Amniotic stem cell (primary cell): ENCODE measurements at regions not wholly inside any gene's neighbourhood (a gene's known extent, or its start where the extent isn't known, plus 50 kb on each side); places are given as distances from the start of the nearest gene placed in this dataset.

Experiments
- DNase-seq: peaks from one replicate; lab custom pipeline; 2025; lab: John Stamatoyannopoulos, UW

DNA sequence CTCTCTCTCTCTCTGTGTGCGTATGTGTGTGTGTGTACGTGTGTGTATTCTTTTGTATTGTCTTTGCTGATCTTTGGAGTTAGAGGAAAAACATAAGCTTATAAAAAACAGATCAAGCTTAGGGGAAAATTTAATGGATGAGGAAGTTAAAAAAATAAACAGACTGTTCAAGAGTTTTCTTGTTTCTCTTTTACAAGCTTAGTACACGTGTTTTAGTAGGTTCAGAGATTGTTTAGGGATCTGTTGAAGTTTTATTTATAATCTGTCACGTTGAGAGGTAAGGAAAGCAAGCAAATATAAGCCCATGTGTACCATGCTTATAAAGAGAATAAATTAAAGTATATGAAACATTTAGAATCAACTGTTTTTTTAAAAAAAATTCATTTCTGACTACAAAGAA, 1470.3 kb upstream of the NUDT12 start:
- no peak for DNase-seq

DNA sequence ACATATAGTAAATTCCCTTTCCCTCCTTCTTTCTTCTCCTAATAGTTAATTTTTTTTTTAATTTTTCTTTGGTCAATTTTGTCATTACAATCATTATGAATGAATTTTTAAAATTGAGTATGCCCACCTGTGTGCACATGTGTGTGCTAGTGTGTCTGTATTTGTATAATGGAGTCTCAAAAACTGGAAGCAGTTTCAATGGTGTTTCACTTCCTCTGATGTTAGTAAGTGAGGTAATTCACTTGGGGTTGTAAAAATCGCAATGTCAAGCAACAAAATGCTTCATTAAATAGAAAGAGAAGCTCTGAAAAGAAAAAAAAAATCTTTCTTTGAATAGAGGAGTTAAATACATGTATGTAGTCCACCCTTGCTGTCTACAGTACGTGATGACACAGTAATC, 1467.6 kb upstream of the NUDT12 start:
- DNase-seq, result no peak

DNA sequence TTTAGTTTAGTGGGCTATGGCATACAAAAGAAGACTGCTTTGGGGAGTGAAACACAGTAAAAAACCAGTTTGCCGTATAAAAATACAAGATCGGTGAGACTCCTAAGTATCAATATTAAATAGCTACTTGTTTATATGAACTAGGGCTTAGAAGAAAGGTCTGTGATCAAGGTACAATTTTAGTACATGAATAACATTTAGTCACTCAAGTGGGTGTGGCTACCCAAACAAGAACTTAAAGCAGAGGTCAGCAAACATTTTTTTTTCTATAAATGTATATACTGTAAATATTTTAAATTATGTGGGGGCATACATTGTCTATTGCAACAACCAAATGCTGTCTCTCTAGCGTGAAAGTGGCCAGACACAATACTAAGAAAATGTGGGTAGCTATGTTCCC, 1452.5 kb upstream of the NUDT12 start:
- no peak for DNase-seq

DNA sequence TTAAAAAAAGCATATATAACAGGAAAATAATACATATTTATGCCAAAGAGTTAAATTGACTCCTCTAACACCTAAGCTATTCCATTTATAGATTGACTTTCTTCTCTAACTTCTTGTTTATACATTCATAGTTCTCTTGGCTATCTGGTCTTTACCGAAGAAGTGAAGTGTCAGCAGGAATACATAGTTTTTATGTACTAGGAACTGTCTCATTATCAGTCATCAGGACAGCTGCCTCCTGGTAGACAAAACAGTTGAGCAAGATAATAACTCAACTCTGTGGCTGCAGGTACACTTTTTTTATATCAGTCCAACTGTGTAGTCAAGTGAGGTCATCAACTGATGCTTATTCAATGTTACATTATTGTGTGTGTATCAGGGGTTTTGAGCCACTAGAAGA, 1436.0 kb upstream of the NUDT12 start:
- no peak for DNase-seq

DNA sequence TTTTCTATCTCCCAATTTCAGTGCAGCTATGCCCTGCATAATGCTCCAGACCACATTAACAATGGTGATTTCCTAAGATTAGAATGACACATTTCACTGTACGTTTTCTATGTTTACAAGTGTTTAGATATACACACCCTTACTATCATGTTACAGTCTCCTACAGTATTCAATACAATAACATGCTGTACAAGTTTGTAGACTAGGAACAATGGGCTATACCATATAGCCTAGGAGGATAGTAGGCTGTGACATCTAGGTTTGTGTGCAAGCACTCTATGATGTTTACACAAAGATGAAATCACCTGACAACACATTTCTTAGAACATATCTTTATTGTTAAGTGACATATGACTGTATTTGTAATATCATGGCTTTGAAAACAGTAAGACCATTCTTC, 1435.6 kb upstream of the NUDT12 start:
- DNase-seq, result no peak

DNA sequence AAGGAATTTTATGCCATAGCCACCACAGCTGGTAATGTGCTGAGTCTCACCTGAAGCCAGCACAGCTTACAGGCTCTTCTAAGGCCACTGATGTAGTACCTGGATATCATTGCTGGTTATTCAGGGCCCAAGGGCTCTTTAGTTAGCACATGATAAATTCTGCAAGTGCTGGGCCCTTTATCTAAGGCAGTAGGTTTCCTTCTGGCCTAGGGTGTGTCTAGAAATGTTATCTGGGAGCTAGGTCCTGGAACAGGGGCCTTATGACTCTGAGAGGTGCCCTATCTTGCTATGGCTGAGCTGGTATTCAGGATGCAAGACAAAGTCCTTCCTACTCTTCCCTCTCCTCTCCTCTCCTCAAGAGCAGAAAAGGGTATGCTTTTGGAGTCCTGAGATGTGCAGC, 1424.5 kb upstream of the NUDT12 start:
- DNase-seq, result no peak

DNA sequence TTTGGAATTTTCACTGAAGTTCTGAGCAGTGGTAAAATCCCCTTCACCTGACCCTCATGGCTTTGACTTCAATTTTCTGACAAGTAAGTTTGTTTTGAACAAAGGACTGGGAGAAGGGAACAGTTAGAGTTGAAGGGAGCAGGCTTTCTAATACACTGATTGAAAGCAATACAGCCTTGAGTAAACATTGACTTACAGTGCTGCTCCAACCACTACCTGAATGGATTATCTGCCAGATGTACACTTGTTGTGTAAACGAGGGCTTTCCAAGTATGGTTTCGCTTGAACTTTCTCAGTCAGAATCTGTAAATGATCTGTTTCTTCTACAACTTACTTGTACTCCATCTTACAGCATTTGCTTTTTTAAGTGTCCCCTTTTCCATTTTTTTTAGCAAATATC, 1414.9 kb upstream of the NUDT12 start:
- DNase-seq, result no peak

DNA sequence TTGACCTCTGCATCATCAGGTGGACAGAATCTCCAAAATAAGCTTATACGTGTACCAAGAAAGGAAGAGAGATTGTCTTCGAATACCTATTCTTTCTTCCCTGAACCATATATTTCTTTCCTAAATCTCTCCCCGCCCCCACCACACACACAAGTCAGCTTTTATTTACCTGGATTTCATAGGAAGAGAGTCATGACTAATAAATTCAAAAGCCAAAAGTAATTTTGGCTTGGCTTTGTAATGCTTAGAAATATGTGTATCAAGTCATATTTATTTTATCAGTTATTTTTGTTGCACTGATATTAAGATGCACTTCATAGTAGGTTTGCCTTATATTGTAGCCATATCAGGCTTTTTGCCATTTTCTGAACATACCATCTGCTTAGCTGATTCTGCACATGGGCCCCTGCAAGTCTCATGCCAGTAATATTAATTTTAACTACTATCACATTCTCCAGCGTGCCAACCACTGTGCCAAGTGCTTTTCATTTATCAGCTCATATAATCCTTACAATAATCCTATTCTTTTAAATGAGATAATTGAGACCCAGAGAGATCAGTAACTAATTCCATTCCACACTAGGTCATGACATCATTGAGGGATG, 1405.3 kb upstream of the NUDT12 start:
- no peak for DNase-seq

DNA sequence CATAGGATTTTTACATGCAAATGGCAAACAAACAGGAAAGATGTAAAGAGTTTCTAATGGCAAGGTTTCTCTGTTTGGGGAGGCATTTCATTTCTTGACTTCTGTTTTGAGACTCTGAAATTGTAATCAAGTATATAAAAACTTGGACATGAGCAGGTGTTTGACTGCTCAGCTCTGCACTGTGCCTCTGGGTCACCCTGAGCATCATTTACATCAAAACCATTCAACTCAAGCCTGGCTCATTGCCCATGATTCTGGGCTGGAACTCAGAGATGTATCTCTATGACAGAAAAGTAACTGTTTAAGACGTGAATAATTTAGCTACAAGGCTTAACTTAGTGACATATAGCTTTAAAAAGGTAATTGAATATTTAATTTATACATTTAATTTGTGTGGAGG, 1402.4 kb upstream of the NUDT12 start:
- DNase-seq, result no peak

DNA sequence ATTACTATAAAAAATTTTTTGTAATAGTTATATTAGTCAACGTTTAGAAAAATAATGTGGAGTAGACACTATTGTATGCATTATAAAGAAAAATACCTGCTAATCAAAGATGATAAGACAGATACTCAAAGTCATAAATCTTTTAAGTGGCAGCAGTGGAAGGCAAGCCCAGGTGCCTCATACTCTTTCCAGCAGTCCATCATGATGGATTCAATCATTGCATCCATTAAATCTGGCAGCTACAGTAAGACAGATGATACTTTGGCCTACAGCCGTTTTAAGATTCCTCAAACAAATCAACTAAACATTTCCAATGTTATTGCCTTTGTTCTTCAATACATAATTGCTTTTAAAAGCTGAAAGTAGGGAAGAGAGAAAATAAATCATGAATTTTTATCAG, 1392.9 kb upstream of the NUDT12 start:
- no peak for DNase-seq

DNA sequence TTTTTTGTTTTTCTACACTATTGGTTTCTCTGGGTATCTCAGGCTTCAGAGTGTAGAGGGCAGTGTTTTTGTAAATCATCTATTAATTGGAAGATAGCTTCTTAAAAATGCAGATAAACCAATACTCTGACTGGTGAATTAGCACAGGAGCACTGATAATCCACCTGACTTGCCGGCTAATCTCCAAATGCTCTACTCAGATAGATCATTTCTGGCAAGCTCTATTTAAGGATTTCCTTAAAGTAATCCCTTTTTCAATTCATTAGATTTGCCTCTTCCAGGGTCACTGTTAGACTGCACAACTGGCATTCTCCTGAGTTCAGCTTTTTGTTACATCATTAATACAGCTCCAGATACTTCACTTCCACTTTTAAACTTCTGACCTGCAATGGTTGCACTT, 1390.3 kb upstream of the NUDT12 start:
- no peak for DNase-seq

DNA sequence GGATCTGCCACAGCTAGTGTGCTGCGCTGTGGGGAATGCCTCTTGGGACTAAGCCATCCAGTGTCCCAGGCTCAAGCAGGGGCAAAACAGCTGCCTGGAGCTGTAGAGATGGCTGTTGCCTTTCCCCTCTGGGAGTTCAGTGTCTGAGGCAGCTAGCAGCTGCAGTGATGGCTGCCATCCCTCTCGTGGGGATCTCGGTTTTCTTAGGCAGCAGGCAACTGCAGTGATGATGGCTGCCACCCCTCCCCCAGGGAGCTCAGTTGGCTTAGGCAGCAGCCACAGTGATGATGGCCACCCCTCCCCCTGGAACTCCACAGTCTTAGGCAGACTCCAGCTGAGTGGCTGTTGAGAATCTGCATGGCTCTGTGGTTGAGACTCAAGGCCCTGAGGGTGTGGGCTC, 1389.2 kb upstream of the NUDT12 start:
- no peak for DNase-seq

DNA sequence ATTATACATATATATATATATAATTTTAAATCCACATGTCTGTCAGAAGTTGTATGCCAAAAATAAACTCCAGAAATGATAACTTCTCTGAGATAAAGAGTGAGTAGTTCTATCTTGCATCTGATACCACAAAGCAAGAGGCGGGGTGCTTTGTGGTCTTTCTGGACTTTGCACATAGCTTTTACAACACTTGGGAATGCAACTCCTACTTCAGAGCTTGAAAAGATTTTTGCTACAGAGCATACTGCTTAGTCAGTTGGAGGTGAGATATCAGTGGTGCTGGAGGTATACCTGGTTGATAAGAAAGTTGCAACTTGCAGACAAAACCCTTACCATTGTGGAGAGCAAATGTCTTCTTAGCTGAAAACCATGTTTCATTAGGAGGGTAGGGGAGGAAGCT, 1384.5 kb upstream of the NUDT12 start:
- no peak for DNase-seq

DNA sequence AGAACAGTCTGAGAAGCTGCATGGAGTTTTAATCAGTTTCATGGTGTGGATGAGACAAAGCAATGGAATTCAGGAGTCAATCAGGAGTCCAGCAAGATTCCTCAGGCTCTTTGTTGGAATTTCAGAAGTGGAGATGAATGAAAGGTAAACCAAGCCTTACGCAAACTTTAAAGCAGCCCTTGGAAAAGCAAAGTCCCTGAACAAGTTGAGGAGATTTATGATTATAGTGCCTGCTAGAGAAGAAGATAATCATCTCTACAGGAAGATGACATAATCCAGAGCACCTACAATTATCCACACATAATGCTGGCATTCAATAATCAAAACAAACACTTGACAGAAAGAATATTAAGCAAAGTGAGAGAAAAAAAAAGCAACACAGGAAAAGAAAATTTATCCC, 1380.1 kb upstream of the NUDT12 start:
- DNase-seq, result no peak

DNA sequence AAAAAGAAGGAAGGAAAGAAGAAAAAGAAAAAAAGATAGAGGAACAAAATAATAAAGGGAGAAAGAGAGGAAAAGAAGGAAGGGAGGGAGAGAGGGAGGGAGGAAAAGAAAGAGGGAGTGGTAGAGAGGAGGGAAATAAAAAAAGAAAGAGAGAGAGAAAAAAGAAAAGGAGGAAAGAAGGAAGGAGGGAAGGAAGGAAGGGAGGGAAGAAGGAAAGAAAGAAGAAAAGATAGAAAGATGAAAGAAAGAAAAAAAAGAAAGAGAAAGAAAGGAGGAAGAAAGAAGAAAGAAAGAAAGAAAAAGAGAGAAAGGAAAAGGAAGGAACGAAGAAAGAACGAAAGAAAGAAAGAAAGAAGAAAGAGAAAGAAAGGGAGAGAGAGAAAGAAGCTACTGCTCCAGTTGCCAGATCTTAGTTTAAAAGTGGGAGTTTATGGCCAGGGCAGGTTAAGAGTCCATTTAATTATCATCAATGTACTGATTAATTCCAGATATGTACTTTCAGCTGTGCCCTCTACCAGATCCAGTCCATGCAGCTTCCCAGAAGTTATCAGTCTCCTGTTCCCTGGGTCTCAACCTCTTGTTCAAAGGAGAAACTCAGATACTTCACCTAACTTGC, 1378.5 kb upstream of the NUDT12 start:
- DNase-seq, result no peak

DNA sequence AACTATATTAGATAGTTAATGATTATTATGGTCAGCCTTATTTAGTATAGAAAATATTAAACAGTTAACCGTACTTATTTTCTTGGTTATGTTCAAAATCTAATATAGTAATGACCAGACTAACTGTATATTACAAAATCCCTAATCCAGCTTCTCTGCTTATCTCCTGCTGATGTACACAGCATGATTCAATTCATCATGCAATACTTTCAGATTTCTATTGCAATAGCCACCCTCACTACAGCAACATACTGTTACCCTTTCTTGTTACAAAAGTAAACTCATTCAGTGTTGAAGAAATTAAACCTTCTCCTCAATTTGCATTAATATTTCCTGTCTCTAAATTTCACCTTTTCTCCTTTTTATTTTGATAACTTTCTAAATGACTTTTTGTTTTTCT, 1375.0 kb upstream of the NUDT12 start:
- no peak for DNase-seq

DNA sequence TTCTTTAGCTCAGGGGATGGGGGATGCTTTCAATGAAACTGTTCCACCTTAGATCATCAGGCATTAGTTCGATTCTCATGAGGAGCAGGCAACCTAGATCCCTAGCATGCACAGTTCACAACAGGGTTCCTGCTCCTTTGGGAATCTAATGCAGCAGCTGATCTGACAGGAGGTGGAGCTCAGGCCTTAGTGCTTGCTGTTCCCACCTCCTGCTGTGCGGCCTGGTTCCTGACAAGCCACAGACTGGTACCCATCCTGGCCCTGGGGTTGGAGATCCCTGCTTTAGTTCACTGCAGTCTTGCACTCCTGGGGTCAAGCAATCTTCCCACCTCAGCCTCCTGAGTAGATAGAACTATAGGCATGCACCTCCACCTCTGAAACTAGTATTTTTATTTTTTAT, 1369.8 kb upstream of the NUDT12 start:
- DNase-seq, result no peak

DNA sequence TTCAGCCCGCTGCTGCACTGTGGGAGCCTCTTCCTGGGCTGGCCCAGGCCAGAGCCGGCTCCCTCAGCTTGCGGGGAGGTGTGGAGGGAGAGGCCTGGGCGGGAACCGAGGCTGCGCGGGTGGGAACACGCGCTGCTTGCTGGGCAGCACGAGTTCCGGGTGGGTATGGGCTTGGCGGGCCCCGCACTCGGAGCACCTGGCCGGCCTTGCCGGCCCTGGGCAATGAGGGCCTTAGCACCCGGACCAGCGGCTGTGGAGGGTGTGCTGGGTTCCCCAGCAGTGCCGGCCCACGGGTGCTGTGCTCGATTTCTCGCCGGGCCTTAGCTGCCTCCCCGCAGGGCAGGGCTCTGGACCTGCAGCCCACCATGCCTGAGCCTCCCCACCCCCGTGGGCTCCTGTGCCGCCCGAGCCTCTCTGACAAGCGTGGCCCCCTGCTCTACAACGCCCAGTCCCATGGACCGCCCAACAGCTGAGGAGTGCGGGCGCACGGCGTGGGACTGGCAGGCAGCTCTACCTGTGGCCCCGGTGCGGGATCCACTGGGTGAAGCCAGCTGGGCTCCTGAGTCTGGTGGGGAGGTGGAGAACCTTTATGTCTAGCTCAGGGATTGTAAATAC, 1366.4 kb upstream of the NUDT12 start:
- DNase-seq, result no peak

DNA sequence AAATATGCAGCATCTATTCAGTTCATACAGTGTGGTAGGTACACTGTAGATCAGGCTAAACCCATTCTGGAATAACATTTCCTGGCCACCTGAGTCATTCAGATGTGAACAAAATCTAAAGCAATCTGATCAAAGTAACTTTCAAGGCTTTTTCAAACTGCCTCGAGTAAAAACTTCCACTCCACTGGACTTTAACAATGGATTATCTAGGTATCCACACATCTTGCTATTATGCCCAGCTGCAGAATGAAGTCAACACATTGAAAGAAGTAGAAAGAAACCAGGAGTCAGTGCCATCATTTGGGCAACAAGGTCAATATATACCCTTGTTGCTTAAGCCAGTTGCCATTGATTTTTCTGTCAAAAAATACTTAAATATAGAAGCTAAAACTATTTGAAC, 1352.6 kb upstream of the NUDT12 start:
- DNase-seq, result no peak

DNA sequence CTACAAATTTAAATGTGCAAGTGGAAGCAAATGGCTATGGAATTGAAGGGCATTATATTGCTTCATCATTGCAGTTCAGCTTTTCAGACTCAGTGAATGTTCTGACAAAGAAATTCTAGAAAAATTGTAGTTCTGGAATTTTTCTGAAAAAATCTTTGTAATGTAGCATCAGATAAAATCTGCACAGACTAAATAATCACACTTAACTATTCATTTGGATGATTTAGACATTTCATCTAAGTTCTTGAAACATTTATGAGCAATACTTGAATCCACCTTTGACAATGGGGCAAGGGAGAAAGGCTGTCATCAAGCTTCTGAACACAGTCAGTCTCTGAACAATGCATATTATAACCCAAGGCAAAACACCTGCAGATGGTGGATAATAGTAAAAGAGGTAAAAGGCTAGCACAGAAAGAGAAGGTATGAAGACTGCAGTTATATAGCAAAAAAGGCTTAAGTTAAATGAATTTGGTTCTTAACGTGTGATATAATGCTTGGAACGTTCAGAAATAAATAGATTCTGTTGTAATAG, 1352.0 kb upstream of the NUDT12 start:
- no peak for DNase-seq

DNA sequence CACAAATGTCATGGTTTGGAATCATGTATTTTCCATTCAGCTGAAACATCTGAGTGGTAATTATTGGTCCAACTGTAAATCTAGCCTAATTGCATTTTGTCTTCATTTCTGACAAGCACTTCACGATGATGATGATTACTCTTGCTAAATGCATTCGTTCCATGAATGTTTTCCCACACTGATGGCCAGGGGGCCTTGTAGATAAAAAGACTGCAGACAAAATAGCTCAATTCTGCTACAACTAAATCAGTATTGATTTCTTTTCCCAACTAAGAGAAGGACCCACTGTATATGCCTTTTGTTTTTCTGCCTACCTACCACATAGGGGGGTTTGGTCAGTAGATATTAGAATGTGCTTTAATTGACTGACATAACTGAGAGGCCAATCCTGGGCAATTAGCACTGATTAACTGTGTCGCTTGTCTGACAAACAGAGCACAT, 1351.3 kb upstream of the NUDT12 start:
- no peak for DNase-seq

DNA sequence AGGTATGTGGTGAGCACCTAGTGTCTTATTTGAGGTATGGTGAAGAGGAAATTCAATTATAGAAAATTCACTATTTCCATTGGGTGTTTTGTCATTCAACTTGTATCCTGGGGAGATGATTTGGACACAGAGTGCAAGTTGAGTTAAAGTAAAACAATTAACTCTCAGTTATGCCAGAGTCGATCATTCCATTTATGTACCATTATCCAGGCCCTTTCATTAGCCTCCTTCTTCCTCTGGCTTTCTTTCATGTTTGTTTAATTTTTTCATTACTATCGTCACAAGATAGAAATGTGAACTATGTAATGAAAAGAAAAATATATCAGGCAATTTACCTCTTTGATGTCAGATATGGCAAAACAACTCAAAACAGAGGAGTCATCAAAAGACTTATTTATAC, 1347.2 kb upstream of the NUDT12 start:
- no peak for DNase-seq

DNA sequence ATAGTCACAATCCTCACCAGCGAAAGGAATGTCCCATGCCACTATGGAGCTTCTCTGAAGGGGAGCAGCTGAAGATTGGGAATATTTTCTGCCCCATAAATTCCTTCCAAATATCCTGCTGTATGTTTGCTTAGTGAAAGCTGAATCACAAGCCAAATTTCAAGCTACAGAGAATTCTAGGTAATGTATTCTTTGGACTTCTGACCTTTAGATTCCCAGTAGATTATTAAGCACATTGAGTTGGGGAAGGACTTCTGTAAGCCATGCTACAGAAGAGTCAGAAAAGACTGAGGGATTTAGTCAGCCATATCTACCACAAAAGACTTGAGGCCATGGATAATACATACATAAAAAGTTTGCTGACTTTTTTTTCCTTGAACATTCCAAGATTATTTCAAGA, 1342.0 kb upstream of the NUDT12 start:
- DNase-seq, result no peak

DNA sequence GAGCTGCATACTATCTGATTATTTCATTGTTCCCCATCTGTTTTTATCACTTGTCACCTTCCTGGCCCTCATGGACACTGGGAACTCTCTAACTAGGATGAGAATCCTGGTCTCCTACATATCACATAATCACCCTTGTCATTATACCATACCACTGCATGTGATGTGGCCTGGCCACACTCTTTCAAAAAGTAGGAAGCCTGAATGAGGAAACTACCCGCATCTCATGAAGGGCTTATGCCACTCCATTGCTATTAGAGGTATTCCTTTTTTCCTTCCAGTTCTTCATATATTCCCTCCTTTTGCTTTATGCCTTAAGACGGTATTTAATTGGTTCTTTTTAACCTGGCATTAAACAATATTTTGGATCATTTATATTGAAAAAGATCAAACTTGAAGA, 1341.4 kb upstream of the NUDT12 start:
- DNase-seq, result no peak
